ENCODE measurements at regions not wholly inside any gene's neighbourhood (a gene's known extent, or its start where the extent isn't known, plus 50 kb on each side); places are given as distances from the start of the nearest gene placed in this dataset.

- intact Hi-C loops (cut with micrococcal nuclease) = no loop called here
Observed at GRCh38 chr9:119522381-119522780, 153.1 kb upstream of the BRINP1 start.

GRCh38 chr9:119509291-119509905, 140.2 kb upstream of the BRINP1 start:
- intact Hi-C loops (cut with micrococcal nuclease) = no loop called here

- intact Hi-C loops (cut with micrococcal nuclease) = no loop called here
Observed at GRCh38 chr9:119501374-119501773, 132.1 kb upstream of the BRINP1 start.

- intact Hi-C loops (cut with micrococcal nuclease) = no loop called here
Observed at GRCh38 chr9:119500072-119500771, 131.0 kb upstream of the BRINP1 start.

- intact Hi-C loops (cut with micrococcal nuclease) = no loop called here
Observed at GRCh38 chr9:119487118-119487827, 118.0 kb upstream of the BRINP1 start.

- intact Hi-C loops (cut with micrococcal nuclease) = no loop called here
Observed at GRCh38 chr9:119483153-119483552, 113.9 kb upstream of the BRINP1 start.

GRCh38 chr9:119477197-119477596, 108.0 kb upstream of the BRINP1 start:
- intact Hi-C loops (cut with micrococcal nuclease) = no loop called here

- intact Hi-C loops (cut with micrococcal nuclease) = no loop called here
Observed at GRCh38 chr9:119458068-119458467, 88.8 kb upstream of the BRINP1 start.

GRCh38 chr9:119453980-119454379, 84.7 kb upstream of the BRINP1 start:
- intact Hi-C loops (cut with micrococcal nuclease) = no loop called here

GRCh38 chr9:119453490-119453911, 84.3 kb upstream of the BRINP1 start:
- intact Hi-C loops (cut with micrococcal nuclease) = no loop called here

- intact Hi-C loops (cut with micrococcal nuclease) = no loop called here
Observed at GRCh38 chr9:119451426-119451825, 82.2 kb upstream of the BRINP1 start.

- intact Hi-C loops (cut with micrococcal nuclease) = no loop called here
Observed at GRCh38 chr9:119443179-119443578, 73.9 kb upstream of the BRINP1 start.

- intact Hi-C loops (cut with micrococcal nuclease) = no loop called here
Observed at GRCh38 chr9:119441832-119442231, 72.6 kb upstream of the BRINP1 start.

- intact Hi-C loops (cut with micrococcal nuclease) = no loop called here
Observed at GRCh38 chr9:119441338-119441737, 72.1 kb upstream of the BRINP1 start.

GRCh38 chr9:119436261-119436660, 67.0 kb upstream of the BRINP1 start:
- intact Hi-C loops (cut with micrococcal nuclease) = no loop called here

GRCh38 chr9:119435076-119435475, 65.8 kb upstream of the BRINP1 start:
- intact Hi-C loops (cut with micrococcal nuclease) = no loop called here

- intact Hi-C loops (cut with micrococcal nuclease) = no loop called here
Observed at GRCh38 chr9:119432428-119432827, 63.2 kb upstream of the BRINP1 start.

- intact Hi-C loops (cut with micrococcal nuclease) = no loop called here
Observed at GRCh38 chr9:119429302-119429701, 60.1 kb upstream of the BRINP1 start.

- intact Hi-C loops (cut with micrococcal nuclease) = no loop called here
Observed at GRCh38 chr9:119420231-119420630, 51.0 kb upstream of the BRINP1 start.
